ENCODE measurements at regions not wholly inside any gene's neighbourhood (a gene's known extent, or its start where the extent isn't known, plus 50 kb on each side); places are given as distances from the start of the nearest gene placed in this dataset.
A peak's percentile ranks its signal among the peaks of the same experiment; 100 is the strongest.

DNA sequence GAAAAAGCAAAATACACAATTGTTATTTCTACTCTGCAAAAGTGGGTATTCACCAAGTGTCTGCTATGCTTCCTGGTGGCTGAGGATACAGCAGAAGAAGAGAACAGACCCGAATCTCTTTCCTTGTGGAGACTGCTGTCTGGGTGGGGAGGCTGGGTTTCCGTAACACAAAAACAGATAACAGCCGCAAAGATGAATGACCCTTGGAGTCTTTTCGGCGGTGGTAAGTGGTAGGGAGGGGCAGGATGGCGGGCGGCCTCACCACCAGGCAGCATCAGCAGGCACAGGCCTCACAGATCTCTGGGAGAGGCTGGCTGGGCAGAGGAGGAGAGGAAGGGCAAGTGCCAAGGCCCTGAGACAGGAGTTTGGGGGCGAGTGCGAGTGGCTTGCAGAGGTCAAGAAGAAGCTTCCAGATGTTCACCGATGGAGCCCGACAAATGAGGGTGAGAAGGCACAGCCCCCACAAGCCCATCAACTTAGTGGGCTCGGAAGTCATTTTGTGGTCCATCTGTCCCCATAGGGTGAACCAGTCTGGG is 164.2 kb downstream of the RHOU start:
- DNase-seq, result no peak

DNA sequence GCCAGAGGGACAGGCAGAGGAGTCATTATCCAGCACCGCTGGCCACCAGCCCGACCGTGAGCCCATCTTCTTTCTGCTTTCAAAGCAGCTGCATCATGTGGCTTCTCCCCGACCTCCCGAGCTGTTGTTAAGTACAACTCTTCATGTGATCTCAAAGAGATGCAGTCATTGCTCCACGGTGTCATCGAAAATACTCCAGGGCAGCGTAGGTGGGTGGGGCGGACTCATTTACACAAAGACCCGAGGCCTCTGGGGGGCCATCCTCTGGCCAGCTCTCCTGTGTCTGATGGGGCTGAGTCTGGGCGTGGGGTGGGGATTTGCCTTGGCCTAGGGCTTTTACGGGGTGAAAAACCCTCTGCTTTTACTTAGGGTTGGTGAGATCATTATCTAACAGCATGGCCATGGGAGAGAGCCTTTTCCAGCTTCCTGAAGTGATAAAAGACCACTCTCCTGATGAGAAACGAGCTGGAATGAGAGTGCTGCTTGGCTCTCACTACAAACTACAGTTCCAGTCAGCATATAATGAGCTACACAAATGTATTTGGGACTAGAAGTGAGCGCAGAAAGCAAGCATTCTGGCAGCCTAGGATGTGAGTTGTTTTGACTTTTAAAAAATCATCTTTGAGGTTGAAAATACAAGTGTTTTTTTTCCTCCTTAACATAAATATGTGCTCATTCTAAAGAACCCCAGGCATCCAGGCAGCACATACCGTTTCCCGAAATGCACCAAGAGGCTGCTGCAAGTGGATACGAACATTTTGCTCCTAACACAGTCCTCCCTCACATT is 165.0 kb downstream of the RHOU start:
- DNase-seq, result no peak

DNA sequence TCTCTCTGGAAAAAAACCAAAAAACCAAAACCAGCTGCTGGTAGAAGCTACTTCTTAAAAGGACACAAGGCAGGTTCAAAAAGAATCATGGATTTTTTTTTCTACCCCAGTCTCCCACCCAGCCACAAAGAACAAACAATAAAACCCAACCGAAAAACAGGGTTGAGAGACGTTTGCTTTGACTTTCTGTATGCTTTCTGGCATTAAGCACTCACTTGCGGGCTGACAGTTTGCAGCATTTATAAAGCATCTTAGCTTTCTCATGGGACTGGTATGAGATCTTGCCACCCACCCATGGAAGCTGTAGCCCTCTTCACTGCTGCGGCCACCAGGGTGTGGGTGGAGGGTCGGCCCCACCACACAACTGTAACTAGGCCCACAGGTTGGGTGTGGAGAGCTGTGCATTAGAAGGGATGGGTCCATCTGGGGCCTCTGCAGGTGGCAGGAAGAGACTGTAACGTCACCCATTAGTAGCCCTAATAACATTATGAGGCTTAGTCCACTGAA is 165.7 kb downstream of the RHOU start:
- no peak for DNase-seq

DNA sequence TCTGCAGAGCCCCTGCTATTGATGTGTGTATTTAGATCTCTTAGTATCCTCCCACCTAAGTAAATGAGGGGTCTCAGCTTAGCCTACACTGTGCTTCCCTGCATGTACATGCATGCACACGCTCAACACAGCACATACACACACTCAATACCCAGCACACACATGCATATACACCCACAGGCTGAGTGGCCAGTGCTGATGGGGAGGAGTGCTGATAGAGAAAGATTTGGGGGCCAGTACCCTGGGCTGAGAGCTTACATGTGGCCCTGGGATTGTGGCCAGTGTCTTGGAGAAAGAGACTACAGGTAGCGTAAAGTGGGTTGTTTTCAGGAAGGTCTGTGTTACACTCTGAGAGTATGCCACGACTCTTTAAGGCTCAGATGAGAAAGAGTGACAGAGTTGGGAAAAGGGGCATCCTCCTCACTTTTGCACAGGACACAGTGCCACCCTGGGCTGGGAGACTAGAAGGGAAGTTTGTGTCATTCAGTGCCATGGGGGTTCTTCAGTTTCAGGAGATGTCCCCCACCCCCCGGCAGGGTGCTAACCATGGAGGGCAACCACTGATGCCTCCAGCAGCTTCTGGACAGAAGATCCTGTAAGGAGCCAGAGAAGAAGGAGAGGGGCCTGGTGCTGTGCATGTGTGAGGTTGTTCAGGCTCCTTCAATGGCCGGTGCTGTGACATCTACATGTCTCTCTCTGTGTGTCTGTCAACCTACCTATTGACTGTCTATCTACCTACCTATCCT is 166.8 kb downstream of the RHOU start:
- DNase-seq, result no peak

DNA sequence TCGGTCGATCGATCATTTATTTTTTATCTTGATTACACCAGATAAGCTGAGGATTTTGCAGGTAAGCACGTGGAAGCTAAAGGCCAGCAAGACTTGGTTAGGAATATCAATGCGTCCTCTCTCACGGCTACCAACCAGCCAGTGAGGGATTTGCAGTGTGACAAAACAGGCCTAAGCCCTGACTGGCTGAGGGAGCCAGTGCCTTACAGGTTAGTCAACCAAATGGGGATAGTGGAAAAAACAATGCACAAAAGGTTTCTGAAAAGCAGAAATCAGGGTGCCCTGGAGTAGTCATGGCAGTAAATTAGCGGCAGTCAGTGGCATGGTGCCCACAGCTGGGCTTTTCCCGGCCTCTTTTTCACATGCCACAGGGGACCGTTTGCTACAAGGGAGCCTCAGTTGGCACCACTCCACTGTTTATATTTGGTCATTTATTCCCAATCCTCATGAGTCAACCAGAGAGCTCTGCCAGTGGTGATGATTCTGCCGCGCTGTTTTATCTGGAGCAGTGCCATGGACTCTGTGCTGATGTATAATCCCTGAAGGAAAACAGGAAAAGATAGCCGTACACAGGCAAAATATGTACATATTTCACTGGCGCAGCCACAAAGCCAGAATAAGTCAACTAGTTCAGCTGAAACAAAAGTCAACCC is 167.6 kb downstream of the RHOU start:
- DNase-seq, result no peak

DNA sequence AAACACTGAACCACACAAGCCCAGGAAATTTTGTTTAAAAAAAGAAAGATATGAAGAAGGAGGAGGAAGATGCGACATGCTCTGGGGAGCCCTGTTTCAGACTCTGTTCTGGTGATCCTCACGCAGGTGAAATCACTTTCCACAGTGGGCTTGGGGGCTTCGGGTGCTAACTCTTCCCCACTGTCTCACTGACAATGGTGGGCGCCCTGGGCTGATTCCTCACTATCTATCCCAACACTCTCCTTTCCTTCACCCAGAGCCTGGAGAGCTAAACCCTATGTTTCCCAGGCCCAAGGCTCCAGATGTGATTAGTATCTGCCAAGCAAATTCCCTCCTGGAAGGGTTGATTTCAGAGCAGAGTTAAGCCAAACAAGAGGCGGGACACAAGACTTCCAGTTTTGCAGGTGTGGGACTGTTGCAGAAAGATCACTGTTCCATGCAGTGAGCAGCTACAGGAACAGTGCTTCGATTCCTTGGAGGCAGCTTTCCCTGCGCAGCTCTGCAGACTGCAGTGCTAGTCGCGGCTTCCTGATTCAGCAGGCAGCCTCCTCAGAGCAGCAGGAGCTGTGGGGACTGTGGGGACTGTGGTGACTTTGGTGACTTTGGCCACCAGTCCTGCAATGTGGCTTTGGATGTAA is 168.3 kb downstream of the RHOU start:
- no peak for DNase-seq

DNA sequence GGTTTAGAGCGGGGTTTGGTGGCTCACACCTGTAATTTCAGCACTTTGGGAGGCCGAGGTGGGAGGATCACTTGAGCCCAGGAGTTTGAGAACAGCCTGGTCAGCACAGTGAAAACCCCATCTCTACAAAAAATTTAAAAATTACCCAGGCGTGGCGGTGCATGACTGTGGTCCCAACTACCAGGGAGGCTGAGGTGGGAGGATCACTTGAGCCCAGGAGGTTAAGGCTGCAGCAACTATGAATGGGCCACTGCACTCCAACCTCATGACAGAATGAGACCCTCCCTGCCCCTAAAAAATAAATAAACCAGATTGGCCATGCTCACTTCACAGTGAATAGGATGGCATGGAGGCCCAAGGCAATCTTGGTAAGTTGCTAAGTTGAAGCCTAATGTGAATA is 168.9 kb downstream of the RHOU start:
- DNase-seq, result no peak

DNA sequence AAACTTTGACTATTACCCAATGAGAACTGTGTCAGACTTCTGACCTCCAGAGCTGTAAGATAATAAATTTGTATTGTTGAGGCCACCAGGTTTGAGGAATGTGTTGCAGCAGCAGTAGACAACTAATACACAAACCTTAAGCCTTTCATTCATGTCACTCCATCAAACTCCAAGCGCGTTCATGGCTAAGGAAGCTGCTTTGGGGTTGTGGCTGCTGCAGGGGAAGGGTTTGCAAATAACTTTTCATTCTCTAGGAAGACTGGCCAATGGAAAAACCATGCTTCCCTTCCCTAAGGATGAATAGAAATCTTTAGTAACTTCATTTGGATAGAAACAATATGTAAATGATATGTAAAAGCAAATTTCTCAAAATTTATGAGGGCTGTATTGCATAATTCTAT is 170.4 kb downstream of the RHOU start:
- no peak for DNase-seq

DNA sequence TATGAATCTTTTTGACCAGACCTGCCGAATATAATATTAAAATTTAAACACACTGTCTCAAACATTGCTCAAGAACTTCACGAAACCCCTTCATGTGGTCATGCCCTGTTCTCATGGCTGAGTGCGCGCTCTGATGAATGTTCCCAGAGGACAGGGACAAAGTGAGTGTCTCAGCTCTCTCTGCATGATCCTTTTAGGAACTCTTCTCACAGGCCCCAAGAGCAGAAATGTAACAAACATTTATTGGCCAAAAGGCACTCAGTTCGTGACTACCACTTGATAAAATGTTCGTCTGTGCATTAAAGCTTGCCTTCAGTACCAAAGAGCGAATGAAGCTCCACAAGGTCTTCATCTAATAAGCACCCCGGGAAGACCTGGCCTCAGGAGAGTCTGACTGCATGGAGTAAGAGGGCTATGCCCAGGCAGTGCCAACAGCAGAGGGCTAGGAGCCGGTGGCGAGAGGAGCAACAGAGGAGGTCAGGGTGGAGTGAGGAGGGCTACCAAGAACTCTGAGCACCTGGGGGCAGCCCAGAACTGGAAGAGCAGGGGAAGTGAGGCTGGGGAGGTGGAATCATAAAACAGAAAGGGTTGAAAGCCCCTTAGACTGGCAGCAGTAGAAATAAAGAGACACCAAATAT is 171.1 kb downstream of the RHOU start:
- DNase-seq, result no peak

DNA sequence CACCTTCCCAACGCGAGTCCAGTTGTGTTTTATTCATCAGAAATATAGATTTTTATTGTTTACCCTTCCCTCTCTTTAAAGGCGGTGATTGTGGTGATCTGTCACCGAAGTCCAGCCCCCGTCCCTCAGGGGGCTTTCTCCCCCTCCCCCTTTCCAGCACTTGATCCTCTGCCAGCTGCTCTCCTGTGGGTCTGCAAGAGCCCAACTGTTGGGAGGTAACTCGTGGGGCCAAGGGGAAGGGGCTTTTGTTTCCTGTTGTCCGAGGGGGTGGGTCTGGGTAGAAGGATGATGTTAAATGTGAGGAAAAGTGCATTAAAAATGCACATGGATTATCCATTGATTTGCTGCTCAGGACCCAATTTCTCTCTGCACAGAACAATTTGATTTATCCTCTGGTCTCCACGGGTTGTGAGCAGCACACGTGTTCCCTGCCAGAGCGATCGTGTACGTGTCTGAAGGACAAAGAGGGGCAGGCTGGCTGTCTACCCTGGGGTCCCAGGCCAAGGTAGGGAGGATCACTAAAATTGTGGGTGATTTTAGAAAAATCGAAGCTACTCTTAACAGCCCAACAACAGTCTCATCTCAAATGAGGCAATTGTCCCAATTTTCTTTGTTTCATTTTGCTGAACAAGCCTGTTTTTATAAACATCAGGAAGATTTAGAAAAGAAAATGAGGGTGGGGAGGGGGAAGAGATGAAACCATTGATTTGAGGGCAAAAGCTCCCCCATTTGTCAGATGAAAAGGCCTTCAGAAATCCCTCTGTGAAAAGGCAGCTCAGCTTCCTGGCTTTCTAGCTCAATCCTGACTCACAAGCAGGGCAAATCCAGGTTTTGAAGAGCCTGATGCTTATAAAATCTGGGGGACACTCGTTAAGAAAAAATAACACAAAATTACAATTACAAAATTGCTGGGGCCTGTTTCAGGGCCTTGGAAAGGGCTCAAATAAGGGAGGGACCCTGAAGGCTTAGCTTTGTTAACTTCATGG is 176.2 kb downstream of the RHOU start:
- DNase-seq, result no peak

DNA sequence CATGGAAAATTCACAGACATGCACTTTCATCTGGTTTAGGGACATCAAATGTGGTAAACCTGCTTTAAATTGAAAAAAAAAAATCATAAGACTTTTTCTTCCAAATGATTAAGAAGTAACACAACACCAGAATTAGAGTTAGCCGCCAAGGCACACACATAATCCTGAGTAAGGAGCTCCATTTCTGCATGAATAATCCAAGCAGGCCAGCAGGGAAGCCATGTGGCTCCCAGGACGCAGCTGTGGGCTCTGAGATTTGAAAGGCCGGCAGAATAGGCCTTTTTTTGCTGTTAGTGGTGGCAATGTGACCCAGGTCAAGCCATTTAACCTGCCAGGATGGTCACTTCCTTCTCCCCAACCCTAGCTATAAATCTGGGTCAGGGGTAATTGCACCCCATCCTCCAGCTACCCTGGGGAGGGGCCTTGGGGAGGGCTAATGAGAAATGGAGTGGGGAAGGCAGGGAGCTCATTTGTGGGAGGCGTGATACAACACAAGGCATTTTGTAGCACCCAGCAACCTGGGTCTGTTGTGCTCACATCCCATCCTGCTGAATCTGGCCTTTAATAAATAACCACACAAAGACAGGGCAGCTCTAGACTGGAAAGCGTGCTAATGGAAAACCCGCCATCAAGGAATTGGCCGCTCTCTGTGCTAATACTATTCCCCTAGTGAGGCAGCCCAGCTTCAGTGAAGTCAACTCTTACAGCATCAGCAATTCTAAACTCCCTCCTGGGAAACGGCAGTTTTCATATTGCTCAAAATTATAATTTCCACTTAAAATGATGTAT is 178.5 kb downstream of the RHOU start:
- DNase-seq, result no peak

DNA sequence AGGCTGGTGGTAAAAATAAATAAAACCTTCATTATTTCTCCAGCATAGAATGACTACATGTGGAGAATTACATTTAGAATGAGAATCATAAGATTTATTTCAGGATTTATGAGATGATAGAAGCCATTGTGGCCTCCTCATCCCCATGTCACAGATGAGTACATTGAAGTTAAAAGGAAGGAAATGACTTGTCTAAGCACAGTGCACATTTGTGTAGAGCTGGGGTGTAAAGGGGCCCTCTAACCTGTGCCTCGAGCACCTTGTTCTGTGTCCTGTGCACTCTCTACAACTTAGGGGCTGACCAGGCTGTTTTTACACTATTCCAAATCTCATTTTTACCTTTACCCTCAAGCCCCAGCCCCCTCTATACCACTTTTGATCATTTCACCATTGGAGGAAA is 179.4 kb downstream of the RHOU start:
- DNase-seq, result no peak

DNA sequence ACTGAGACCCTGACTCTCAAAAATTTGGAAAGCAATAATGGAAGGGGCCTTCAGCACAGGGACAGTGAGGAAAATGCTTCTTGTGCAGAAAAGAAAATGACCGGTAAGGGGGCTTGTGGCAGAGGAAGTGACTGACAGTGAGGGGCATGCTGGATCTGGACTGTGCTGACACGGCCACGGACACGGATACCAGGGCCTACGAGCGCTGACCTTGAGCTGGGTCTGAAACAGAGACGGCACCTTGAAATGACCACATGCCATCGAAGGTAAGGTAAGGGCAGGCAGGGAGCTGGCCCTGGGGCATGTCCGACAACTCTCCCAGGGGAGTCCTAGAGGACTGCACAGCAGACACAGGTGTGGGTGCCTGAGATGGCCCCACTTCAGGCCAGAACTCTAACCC is 182.1 kb downstream of the RHOU start:
- no peak for DNase-seq

DNA sequence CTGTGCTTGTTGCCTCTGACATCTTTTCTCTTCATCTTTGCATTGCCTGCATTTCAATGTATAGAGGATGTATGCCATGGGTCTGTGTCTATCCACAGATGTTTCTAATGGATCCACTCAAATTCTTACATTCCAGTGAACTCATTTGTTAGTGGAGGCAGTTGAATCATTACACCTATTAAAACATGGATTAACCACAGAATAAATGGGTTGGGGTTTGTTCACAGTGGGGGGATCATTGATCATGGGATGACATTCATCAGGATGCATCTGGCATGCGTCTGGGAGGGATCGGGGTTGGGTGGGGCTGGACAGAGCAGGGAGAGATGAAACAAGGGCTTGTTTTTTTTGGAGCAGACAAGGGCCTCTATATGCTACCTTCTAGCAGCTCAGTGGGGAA is 182.5 kb downstream of the RHOU start:
- no peak for DNase-seq

DNA sequence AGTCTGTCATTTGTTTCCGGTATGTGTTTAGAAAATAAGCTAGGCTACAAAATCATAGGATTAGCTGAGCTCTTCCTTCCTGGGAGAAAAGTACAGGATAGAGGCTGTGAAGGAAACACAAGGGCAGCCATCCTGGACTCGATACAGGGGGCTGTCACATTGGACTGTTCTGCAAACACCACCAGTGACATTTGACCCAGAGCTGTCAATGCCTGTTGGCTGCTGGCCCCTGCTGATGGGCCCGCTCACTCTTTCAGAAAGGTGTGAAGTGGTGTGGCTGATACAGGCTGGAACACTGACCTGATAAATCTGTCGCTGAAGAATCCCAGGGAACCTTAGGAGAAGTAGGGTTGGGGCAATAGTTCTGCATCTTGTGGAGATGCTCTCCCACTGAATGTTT is 183.1 kb downstream of the RHOU start:
- no peak for DNase-seq

DNA sequence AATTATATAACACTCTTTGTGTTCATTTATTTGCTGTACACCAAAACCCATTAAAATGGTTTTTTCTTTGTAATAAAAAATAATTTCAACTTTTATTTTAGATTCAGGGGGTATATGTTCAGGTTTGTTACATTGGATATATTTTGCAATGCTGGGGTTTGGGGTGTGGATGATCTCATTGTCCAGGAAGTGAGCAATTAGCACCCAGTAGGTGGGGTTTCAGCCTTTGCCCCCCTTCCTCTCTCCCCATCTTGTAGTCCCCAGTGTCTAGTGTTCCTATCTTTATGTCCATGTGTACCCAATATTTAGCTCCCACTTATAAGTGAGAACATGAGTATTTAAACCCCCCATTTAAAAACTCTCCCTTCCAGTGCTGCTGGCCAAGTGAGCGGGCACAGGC is 184.6 kb downstream of the RHOU start:
- DNase-seq, result no peak

DNA sequence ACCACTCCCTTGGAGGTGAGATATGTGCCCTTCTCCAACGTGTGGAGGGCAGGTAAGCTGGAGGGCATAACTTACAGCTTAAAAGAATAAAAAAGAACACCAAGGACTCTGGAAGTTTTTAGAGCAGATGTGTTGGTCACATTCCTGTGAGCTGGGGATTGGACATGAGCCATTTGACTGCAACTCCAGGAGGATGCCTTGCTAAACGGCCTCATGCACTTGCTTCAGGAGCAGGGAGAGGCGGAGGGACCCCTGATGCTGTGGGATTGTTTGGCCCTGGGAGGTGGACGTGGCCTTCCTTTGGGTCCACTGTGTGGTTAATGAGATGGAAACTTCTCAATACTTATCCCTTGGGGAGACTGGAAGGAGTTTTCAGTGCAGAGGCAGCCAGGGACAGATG is 185.6 kb downstream of the RHOU start:
- no peak for DNase-seq

DNA sequence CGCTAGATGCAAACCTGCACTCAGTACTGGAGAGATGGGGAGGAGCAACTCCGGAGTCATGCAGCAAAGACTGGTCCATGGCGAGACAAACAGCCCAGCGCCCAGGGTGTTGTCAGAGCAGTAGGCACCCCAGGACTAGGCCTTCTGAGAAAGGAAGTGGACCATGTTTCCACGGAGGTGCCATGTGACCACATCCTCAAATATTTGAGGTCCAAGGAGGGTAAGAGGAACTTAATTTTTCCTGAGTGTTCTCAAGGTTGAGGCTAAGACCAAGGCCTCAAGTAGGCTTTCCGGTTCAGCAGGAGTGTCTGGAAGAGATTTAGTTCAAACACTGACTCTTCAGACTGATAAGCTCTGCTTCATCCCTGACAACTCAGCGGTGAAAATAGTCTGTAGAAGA is 186.2 kb downstream of the RHOU start:
- peak; percentile 44 for DNase-seq

DNA sequence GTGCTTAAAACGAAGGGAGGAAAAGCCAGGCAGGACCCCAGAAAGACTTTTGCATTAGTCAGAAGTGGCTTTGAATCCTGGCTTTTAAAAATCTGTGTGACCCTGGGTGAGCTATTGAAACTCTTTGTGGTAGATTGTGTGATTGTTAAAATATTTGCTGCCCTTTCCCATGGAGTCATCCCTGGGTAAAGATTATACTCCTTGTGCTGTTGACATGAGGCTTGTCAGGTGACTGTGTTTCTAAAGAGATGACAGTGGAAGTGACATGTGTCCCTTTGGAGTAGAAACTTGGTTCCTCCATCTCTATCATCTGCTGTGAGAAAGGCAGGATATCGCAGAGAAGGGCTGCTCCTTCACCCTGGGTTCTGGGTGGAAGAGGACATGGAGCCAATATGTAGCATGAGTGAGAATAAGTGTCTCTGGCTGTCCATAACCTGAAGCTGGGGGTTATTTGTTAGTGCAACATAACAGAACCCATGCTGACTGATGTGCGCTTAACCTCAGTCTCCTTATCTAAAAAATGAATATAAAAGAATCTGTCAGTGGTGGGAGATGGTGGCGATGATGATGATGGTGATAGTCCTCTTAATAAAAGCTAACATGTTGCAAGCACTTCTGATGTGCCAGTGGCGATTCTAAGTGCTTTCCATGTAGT is 187.6 kb downstream of the RHOU start:
- no peak for DNase-seq

All from CD4-positive, alpha-beta T cell treated with Interferon gamma for 1 hour (primary cell).